WTC11 (cell line): ENCODE measurements at regions not wholly inside any gene's neighbourhood (a gene's known extent, or its start where the extent isn't known, plus 50 kb on each side); places are given as distances from the start of the nearest gene placed in this dataset.

Experiments used
- ATAC-seq: fragments of 200-7000 bp; cut with Tn5 transposase; 2 replicates; pipeline ENCODE4 v1.10.0; 2021; ENCODE audit warnings: mild to moderate bottlenecking, moderate library complexity
- CTCF ChIA-PET: fragments of 300-600 bp; sonication (Branson Sonifier 250); formaldehyde crosslinking; loops from one replicate; lab custom pipeline; 2021; ENCODE audit warnings: antibody characterized with exemption; lab: Charles Lee
- POLR2A ChIA-PET: fragments of 350-600 bp; sonication (Branson Sonifier 250); formaldehyde crosslinking; loops from one replicate; lab custom pipeline; 2021; ENCODE audit warnings: antibody characterized with exemption; lab: Charles Lee
- DNase-seq: peaks from one replicate; pipeline ENCODE4 v3.0.0; 2021; ENCODE audit warnings: low spot score
- H3K27ac Mint-ChIP-seq: 2 replicates; pipeline ENCODE4 v1.8.0; 2021; ENCODE audit warnings: mixed read lengths
- H3K27me3 Mint-ChIP-seq: 2 replicates; pipeline ENCODE4 v1.8.0; 2021; ENCODE audit warnings: low read depth, mild to moderate bottlenecking, moderate library complexity, mixed read lengths
- H3K36me3 Mint-ChIP-seq: 2 replicates; pipeline ENCODE4 v1.8.0; 2021; ENCODE audit warnings: mixed read lengths
- H3K4me1 Mint-ChIP-seq: 2 replicates; pipeline ENCODE4 v1.8.0; 2022; ENCODE audit warnings: mixed read lengths
- H3K4me3 Mint-ChIP-seq: 2 replicates; pipeline ENCODE4 v1.8.0; 2021; ENCODE audit warnings: mild to moderate bottlenecking, moderate library complexity, mixed read lengths
- H3K9me3 Mint-ChIP-seq: 2 replicates; pipeline ENCODE4 v1.8.0; 2021; ENCODE audit warnings: mixed read lengths
- E2F4 ChIP-seq: sonication (generic); formaldehyde crosslinking; IDR thresholded peaks from 2 replicates; pipeline ENCODE4 v1.8.1; 2022; ENCODE audit warnings: low read depth, mild to moderate bottlenecking, moderate library complexity, missing genetic modification reagents, borderline replicate concordance
- EMX1 ChIP-seq: fragments of 250-450 bp; sonication (Bioruptor Pico); IDR thresholded peaks from 2 replicates; pipeline ENCODE4 v1.8.0; 2021; ENCODE audit warnings: mild to moderate bottlenecking
- FOXK1 ChIP-seq: sonication (generic); formaldehyde crosslinking; IDR thresholded peaks from 2 replicates; pipeline ENCODE4 v1.8.0; 2022; ENCODE audit warnings: mild to moderate bottlenecking, moderate library complexity, missing genetic modification reagents
- GABPB1 ChIP-seq: sonication (generic); formaldehyde crosslinking; IDR thresholded peaks from 2 replicates; pipeline ENCODE4 v1.8.1; 2023; ENCODE audit warnings: mild to moderate bottlenecking, missing genetic modification reagents
- HMGXB4 ChIP-seq: sonication (generic); formaldehyde crosslinking; IDR thresholded peaks from 2 replicates; pipeline ENCODE4 v1.8.1; 2023; ENCODE audit warnings: mild to moderate bottlenecking, moderate library complexity, missing genetic modification reagents
- IRF2 ChIP-seq: sonication (generic); formaldehyde crosslinking; IDR thresholded peaks from 2 replicates; pipeline ENCODE4 v1.8.0; 2022; ENCODE audit warnings: low read depth, missing genetic modification reagents, borderline replicate concordance
- JUN ChIP-seq: sonication (generic); formaldehyde crosslinking; IDR thresholded peaks from 2 replicates; pipeline ENCODE4 v1.8.0; 2023; ENCODE audit warnings: mild to moderate bottlenecking, missing genetic modification reagents
- PREB ChIP-seq: sonication (generic); formaldehyde crosslinking; IDR thresholded peaks from 2 replicates; pipeline ENCODE4 v1.8.1; 2022; ENCODE audit warnings: mild to moderate bottlenecking, missing genetic modification reagents, moderate library complexity, borderline replicate concordance
- STAT6 ChIP-seq: sonication (generic); formaldehyde crosslinking; conservative IDR thresholded peaks from 2 replicates; pipeline ENCODE4 v1.8.1; 2023; ENCODE audit warnings: mild to moderate bottlenecking, low read depth, missing genetic modification reagents, moderate library complexity
- TCF7 ChIP-seq: sonication (generic); formaldehyde crosslinking; IDR thresholded peaks from 2 replicates; pipeline ENCODE4 v1.8.0; 2022; ENCODE audit warnings: mild to moderate bottlenecking, low read depth, missing genetic modification reagents, moderate library complexity
- TEAD4 ChIP-seq: sonication (generic); formaldehyde crosslinking; IDR thresholded peaks from 2 replicates; pipeline ENCODE4 v1.8.0; 2022; ENCODE audit warnings: mild to moderate bottlenecking, missing genetic modification reagents
- USF2 ChIP-seq: sonication (generic); formaldehyde crosslinking; IDR thresholded peaks from 2 replicates; pipeline ENCODE4 v1.8.1; 2023; ENCODE audit warnings: mild to moderate bottlenecking, missing genetic modification reagents, moderate library complexity
- ZBTB43 ChIP-seq: sonication (generic); formaldehyde crosslinking; IDR thresholded peaks from 2 replicates; pipeline ENCODE4 v1.8.1; 2023; ENCODE audit warnings: mild to moderate bottlenecking, missing genetic modification reagents

- TF ChIP-seq IRF2 (CRISPR knock-in tag) = no peak
- TF ChIP-seq JUN (CRISPR knock-in tag) = no peak
- TF ChIP-seq EMX1 (CRISPR knock-in tag) = no peak
- TF ChIP-seq TEAD4 (CRISPR knock-in tag) = no peak
- no peak for TF ChIP-seq STAT6 (CRISPR knock-in tag)
These were observed 267.2 kb downstream of the PARN start (continued) for GRCh38 chr16:14362774-14363371.

- TF ChIP-seq USF2 = no peak
- no peak for TF ChIP-seq PREB (CRISPR knock-in tag)
- TF ChIP-seq TCF7 (CRISPR knock-in tag) = no peak
- no peak for TF ChIP-seq ZBTB43 (CRISPR knock-in tag)
- TF ChIP-seq HMGXB4 (CRISPR knock-in tag) = no peak
- TF ChIP-seq GABPB1 (CRISPR knock-in tag) = no peak
- no peak for TF ChIP-seq E2F4 (CRISPR knock-in tag)
- no peak for TF ChIP-seq IRF2 (CRISPR knock-in tag)
- no peak for TF ChIP-seq FOXK1 (CRISPR knock-in tag)
- POLR2A ChIA-PET = interaction anchor here (0.8 kb wide), 1 partner anchor 12 kb away, joined by 3 read pairs; no protein-coding TSS in a partner anchor
- no peaks in the 10 kb centered on the region for H3K36me3 Mint-ChIP-seq
- H3K4me3 Mint-ChIP-seq = no peak overlapping the region
- no peaks in the 10 kb centered on the region for H3K27me3 Mint-ChIP-seq
- H3K4me1 Mint-ChIP-seq = peaks cover 8% of the 10 kb centered on the region
- ATAC-seq (no peak), DNase-seq (no peak)
- H3K9me3 Mint-ChIP-seq = no peaks in the 10 kb centered on the region
- no peak overlapping the region for H3K27ac Mint-ChIP-seq
- CTCF ChIA-PET = interaction anchor here (0.9 to 1.1 kb wide), 3 partner anchors 49 to 60 kb away, joined by 3 to 4 read pairs (median 3); no protein-coding TSS in a partner anchor
These were observed 269.6 kb downstream of the PARN start for GRCh38 chr16:14360326-14361037.
